Right forelimb (tissue), 1 donor: ENCODE measurements at regions not wholly inside any gene's neighbourhood (a gene's known extent, or its start where the extent isn't known, plus 50 kb on each side); places are given as distances from the start of the nearest gene placed in this dataset.
"Not testable (repeated sequence)": the region's sequence is repeated elsewhere in the genome, so short reads cannot be mapped to it uniquely, and the experiment has no call there.

Source experiments
- DNase-seq: peaks from one replicate; pipeline ENCODE4 v3.0.0-alpha.2; 2018

DNA sequence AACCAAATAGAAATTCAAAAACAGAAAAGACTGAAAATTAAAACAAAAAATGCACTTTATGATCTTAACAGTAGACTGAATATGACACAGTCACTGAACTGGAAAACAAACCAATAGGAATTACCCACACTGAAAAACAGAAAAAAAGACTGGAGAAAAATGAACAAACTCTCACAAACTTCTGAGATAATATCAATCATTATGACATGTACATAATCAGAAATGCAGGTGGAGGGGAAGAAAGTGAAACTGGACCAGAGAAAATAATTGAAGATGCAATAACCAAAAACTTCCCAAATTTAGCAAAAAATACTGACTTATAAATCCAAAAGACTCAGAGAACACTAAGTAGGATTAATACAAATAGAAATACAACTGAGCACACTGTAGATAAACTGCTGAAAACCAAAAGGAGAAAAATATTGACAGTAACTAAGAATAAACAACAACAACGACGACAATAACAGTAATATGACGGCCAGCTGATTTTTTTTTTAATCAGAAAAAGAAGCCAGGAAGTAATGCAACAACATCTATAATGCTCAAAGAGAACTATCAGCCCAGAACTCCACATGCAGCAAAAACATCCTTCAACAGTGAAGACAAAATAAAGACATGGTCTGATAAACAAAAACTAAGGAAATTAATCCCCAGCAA, 108.1 kb downstream of the ZFAND4 start:
- DNase-seq = no peak

- no peak for DNase-seq
Measured at GRCh38 chr10:45561952-45562351, 110.6 kb downstream of the ZFAND4 start.

DNA sequence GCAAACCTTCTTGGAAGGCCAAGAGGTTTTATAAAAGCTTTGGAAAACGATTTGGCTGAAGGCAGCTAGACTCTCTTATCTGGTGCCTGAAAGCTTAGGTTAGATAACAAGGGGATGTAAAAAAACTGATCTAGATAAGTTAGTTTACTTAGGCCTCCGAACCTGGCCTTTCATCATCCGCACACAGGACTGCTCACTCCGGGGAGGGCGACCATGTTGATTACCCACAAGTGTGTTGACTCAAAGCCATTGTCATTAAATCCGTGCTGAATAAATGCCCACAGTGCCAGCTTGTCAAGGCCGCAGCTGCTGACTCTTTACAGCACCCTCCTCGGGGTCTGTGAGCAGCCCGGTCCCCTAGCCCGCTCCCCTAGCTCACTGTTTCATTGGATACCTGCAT, 112.3 kb downstream of the ZFAND4 start:
- no peak for DNase-seq

DNA sequence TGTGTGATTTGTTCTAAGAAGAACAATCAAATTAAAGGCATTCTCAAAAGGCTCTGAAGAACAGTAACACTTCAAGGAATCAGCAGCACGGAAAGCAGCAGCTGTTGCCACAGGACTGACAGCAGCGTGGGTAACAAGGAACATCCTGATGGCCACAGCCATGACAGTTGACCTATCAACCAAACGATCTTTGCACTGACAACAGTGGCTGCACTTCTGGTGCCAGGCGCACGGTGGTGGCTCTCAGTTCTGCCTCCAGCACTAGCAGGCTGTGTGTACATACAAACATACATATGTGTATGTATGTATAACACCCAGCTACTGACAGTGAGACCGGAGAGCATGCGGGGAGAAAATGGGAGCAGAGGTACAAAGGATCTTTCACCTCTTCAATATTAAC, 114.1 kb downstream of the ZFAND4 start:
- no peak for DNase-seq

DNA sequence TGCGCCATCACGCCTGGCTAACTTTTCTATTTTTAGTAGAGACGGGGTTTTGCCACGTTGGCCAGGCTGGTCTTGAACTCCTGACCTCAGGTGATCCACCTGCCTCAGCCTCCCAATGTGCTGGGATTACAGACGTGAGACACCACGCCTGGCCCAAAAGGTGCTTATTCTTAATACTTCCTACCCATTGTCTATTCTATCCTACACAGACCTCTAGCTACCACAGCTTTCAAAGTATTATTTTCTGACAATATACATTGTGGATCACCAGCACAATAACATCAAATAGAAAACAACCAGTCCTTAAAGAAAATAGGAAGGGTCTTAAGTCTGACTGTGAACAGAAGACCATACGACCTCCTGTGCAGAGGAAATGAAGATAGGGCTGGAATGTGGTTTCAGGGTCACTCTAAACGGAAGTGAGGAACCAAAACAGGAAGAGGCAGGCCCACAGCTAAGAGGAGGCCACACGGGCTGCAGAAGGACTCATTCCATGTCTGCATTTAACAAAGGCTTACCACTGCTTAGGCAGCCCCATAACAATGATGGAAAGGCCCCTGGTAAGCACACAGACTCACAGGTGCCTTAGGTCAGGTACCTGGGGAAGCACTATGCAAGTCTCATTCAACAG, 115.2 kb downstream of the ZFAND4 start:
- DNase-seq = no peak

- DNase-seq = no peak
Measured at GRCh38 chr10:45555795-45556194, 116.8 kb downstream of the ZFAND4 start.

DNA sequence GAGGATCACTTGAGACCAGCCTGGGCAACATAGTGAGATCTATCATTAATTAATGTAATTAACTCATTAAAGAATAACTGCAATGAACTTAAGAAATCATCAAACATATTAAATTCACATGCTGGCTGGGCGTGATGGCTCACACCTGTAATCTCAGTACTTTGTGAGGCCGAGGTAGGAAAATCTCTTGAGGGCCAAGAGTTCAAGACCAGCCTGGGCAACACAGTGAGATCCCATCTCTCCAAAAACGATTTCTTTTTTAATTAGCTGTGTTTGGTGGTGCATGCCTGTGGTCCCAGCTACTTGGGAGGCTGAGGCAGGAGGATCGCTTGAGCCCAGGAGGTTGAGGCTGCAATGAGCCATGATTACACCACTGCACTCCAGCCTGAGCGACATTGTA, 117.2 kb downstream of the ZFAND4 start:
- DNase-seq = not testable (repeated sequence)

- no peak for DNase-seq
Measured at GRCh38 chr10:45553613-45554012, 119.0 kb downstream of the ZFAND4 start.

GRCh38 chr10:45553155-45553554, 119.4 kb downstream of the ZFAND4 start:
- no peak for DNase-seq

DNA sequence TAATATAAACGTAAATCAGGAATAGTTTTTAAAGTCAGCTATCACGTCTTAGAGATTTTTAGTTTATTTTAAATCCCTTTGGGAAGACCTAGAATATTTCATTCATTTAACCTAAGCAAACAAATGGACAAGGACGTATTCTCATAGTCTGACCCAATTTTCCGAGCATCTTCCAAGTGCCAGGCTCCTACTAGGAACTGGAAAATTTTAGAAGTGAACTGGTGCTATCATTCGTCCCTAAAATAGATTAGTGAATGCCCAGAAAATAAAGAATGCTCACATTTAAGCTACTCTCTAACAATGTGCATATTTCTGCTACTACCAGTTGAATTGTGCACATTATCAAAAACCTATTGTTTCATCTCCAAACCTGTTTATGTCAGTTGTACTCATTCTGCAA, 120.1 kb downstream of the ZFAND4 start:
- no peak for DNase-seq

DNA sequence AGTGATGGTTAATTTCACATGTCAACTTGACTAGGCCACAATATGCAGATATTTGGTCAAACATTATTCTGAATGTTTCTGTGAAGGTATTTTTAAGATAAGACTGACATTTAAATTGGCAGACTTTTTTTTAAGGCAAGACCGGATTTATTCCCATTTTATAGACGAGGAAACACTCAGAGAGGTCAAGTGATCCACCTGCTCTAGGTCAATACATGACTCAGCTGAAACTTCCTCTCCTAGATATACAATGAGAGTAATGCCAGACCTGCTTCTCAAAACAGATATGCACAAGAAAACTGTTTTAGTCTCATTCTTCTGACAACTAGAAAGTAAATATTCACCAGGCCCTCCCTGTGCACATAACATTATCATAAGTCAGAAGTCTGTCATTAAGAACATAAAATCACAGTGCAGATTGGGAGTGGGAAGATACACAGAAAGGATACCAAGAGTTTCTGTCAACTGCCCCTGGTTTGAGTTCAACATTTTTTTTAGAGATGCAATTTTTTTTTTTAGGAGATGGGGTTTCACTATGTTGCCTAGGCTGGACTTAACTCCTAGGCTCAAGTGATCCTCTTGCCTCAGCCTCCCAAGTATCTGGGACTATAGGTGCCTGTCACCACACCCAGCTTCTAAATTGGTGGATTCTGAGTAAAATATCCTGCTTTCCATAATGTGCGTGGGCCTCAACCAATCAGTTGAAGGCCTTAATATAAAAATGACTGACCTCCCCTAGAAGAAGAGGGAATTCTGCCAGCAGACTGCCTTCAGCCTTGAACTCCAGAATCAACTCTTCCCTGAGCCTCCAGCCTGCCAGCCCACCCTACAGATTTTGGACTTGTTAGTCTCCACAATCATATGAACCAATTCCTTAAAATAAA, 121.4 kb downstream of the ZFAND4 start:
- DNase-seq = no peak

GRCh38 chr10:45548068-45548467, 124.5 kb downstream of the ZFAND4 start:
- no peak for DNase-seq

DNA sequence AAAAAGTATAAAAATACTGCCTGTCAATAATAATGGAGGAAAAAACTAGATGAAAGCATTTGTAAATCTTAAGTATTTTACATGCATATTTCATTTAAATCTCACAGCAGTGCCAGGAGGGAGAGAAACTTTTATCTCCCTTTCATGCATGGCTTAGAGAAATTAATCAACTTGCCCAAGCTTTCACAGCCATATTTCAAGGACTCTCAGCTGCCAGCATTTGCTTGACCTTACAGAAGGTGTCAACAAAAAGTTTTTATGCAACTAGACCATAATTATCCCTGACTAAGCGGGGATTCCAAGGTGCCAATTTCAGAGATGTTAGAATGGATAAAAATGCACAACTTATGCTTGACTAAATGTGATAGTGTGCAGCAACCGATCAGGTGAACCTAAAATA, 125.4 kb downstream of the ZFAND4 start:
- no peak for DNase-seq

DNA sequence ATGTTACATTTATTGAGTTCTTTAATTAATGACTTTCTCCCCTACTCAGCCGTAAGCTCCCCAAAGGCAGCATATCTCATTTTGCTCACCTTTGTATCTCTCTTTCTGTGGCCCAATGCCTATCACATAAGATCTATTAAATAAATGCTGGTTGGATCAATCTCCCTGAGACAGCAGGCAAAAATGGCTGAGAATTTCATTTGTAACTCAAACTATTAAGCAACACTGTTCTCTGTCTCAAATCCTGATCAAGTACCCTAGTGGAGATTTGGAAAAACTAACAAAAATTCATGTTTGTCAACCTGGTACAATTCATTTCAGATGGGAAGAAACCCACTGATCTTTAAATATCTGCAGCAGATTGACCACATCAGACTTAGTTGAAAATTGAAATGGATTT, 127.4 kb downstream of the ZFAND4 start:
- DNase-seq = no peak

GRCh38 chr10:45544191-45544590, 128.4 kb downstream of the ZFAND4 start:
- no peak for DNase-seq

GRCh38 chr10:45541032-45541431, 131.5 kb downstream of the ZFAND4 start:
- not testable (repeated sequence) for DNase-seq

- not testable (repeated sequence) for DNase-seq
Measured at GRCh38 chr10:45540589-45540988, 132.0 kb downstream of the ZFAND4 start.

GRCh38 chr10:45539569-45539968, 133.0 kb downstream of the ZFAND4 start:
- not testable (repeated sequence) for DNase-seq

DNA sequence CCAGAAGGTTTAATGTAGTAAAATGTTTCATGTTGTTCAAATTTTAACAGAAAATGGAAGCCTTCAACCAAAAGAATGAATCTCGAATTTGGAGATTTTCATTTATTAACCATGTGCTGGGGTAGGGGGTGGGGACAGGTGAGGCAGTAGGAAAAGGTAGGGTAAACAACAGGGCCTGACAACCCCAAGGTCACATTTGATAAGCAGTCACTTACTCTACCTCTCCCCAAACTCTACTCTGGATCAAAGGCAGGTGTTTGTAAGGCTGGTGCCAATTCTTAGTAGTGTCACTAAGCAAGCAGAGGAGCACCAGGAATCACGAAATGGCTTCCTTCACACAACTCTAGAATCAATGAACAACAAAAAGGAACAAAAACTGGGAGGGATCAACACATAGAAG, 138.0 kb downstream of the ZFAND4 start:
- no peak for DNase-seq

GRCh38 chr10:45532480-45532879, 140.1 kb downstream of the ZFAND4 start:
- no peak for DNase-seq

GRCh38 chr10:45526309-45526905, 146.2 kb downstream of the ZFAND4 start:
- no peak for DNase-seq

GRCh38 chr10:45520476-45520875, 146.5 kb downstream of the ALOX5 start:
- DNase-seq = no peak

GRCh38 chr10:45518741-45519140, 144.7 kb downstream of the ALOX5 start:
- DNase-seq = no peak
